AG04449 (cell line): ENCODE measurements at regions not wholly inside any gene's neighbourhood (a gene's known extent, or its start where the extent isn't known, plus 50 kb on each side); places are given as distances from the start of the nearest gene placed in this dataset.
"Not testable (repeated sequence)": the region's sequence is repeated elsewhere in the genome, so short reads cannot be mapped to it uniquely, and the experiment has no call there.

Experiments
- CTCF ChIA-PET: fragments of 350-600 bp; formaldehyde crosslinking; extraction: SDS; loops from one replicate; lab custom pipeline; 2021; ENCODE audit warnings: antibody characterized with exemption; lab: Yijun Ruan, JAX
- POLR2A ChIA-PET: fragments of 400-600, 350-600 bp; formaldehyde crosslinking; extraction: SDS; loops from one replicate; lab custom pipeline; 2020; ENCODE audit warnings: antibody characterized with exemption, inconsistent platforms; lab: Yijun Ruan, JAX
- DNase-seq: peaks from one replicate; pipeline ENCODE4 v3.0.0-alpha.2; 2010; ENCODE audit warnings: low read depth, low spot score
- H3K4me3 ChIP-seq: 2 replicates; pipeline ENCODE4 v1.5.1; 2011; ENCODE audit warnings: low read depth, mild to moderate bottlenecking, control low read depth, low read length
- TF ChIP-seq, protein P1 (sequence below): IDR thresholded peaks from one replicate; pipeline ENCODE4 v1.5.1; 2011; ENCODE audit warnings: mild to moderate bottlenecking, moderate library complexity, low read length, control low read depth, inconsistent platforms; ENCODE audit not compliant: insufficient read depth; ENCODE audit errors: missing control alignments

GRCh38 chr17:54544249-54544648 lies 356.4 kb upstream of the TOM1L1 start:
- ChIA-PET POLR2A (no interaction called here), CTCF (no interaction called here)
- TF ChIP-seq, protein P1, sequence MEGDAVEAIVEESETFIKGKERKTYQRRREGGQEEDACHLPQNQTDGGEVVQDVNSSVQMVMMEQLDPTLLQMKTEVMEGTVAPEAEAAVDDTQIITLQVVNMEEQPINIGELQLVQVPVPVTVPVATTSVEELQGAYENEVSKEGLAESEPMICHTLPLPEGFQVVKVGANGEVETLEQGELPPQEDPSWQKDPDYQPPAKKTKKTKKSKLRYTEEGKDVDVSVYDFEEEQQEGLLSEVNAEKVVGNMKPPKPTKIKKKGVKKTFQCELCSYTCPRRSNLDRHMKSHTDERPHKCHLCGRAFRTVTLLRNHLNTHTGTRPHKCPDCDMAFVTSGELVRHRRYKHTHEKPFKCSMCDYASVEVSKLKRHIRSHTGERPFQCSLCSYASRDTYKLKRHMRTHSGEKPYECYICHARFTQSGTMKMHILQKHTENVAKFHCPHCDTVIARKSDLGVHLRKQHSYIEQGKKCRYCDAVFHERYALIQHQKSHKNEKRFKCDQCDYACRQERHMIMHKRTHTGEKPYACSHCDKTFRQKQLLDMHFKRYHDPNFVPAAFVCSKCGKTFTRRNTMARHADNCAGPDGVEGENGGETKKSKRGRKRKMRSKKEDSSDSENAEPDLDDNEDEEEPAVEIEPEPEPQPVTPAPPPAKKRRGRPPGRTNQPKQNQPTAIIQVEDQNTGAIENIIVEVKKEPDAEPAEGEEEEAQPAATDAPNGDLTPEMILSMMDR = no peak
- DNase-seq = no peak
- no peak overlapping the region for H3K4me3 ChIP-seq

DNA sequence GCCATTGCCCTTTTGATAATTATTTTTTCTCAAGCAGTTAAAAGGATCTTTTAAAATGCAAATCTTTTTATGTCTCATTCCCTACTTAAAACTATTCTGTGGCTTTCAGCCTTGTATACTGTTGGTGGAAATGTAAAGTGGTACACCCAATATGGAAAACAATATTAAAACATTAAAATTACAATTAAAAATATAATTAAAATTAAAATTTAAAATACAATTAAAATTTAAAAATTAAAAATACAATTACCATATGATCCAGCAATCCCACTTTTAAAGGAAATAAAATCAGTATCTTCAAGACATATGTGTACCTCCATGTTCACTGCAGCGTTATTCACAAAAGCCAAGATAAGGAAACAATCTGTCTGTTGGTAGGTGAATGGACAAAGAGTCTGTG lies 340.8 kb upstream of the TOM1L1 start:
- no peak overlapping the region for H3K4me3 ChIP-seq
- ChIA-PET CTCF (no interaction called here), POLR2A (no interaction called here)
- no peak for DNase-seq
- TF ChIP-seq, protein P1 = no peak

DNA sequence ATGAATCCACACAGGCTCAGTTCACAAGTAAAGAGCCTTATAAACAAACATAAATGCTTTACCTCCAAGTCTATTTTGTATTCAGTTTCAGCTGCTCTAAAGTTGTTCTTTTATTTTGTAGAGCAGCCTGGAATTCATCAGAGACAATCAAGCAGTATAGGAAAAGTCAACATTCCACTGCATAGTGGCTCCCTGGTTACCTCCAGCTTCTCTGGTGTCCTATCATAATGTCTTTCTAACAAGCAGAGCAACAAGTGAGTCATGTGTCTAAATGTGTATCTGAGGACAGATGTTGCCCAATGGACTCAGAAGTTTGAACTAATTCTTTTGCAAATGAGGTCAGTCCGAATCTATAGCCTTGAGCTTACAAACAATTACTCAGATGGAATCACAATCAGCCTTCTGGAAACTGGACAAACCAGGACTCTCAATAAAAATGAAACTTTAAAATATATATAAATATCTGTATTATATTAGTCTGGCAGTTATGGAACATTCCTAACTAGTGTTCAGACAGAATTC lies 292.0 kb upstream of the TOM1L1 start:
- no peak for DNase-seq
- H3K4me3 ChIP-seq = no peak overlapping the region
- TF ChIP-seq, protein P1 = no peak
- ChIA-PET POLR2A (no interaction called here), CTCF (no interaction called here)

DNA sequence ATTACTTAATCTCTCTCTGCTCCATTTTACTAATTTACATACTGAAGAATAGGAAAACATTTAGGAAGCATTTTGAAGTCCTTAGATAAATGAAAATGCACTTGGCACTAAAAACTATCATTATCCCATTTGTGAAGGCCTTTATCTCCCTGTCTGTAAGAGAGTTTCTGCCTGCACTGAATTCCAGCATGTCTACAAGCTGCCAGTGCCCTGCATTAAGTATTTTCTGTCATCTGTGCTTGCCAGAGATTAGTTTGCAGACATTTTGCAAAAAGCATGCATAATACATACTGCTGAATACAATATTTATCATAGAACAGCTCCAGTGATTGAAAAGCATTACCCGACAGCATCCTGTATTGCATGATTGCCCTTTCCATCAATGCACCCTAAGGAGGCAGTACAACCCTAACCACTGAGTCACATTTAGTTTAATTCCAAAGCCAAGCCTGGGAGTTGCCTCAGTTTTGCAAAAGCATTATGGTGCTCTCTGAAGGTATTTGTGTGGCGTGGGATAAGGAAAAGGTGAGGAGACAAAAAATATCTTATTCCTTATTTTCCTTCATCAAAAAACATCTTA lies 280.2 kb upstream of the TOM1L1 start:
- CTCF ChIA-PET = no interaction called here
- TF ChIP-seq, protein P1 = no peak
- no peak for DNase-seq
- POLR2A ChIA-PET = no interaction called here
- H3K4me3 ChIP-seq = no peak overlapping the region

DNA sequence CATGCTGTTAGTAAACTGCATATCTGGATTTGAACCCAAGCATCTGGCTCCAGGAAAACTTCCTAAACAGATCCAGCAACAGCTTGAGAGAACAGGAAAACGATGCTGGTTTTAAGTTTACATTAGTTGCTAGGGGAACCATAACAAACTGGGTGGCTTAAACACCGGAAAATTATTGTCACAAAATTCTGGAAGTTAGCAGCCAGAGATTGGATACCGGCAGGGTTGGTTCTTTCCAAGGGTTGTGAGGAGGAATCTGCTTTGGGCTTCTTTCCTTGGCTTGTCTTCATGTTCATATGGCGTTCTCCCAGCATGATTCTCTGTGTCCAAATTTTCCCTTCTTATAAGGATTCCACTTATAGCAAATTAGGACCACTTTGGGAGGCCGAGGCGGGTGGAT lies 276.9 kb upstream of the TOM1L1 start:
- TF ChIP-seq, protein P1 = no peak
- H3K4me3 ChIP-seq = no peak overlapping the region
- CTCF ChIA-PET = no interaction called here
- no peak for DNase-seq
- POLR2A ChIA-PET = no interaction called here

DNA sequence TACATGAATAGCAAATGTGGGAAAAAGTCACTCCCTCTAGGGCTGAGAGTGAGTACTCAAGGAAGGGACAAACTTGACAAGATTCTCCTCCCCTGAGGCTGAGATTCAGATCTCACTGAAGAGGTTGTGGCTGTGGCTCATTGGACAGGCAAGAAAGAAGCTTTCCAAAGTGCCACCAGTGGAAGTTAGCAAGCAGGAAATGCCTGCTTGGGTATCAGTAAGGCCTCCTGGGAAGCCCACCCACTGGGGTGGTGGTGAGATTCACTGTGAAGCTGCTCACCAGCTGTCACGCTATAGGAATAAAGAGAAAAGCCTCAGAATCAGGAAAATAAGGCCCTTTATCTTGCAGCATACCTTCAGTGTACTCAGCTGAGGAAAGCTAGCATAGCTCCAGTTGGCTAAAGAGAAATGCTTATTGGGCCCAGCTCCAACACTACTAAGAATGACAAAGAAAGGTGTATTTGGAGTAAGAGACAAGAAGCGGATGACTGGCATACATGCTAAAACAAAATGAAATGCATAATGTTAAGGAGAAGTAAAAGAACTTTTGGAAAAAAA lies 274.4 kb upstream of the TOM1L1 start:
- TF ChIP-seq, protein P1 = no peak
- DNase-seq = no peak
- CTCF ChIA-PET = no interaction called here
- POLR2A ChIA-PET = no interaction called here
- H3K4me3 ChIP-seq = no peak overlapping the region

- DNase-seq, CTCF ChIA-PET, POLR2A ChIA-PET, H3K4me3 ChIP-seq: not testable (repeated sequence)
These were observed 261.2 kb upstream of the TOM1L1 start for GRCh38 chr17:54639426-54639825.
